ENCODE measurements at regions not wholly inside any gene's neighbourhood (a gene's known extent, or its start where the extent isn't known, plus 50 kb on each side); places are given as distances from the start of the nearest gene placed in this dataset.

GRCh38 chr2:12959935-12960334 lies 243.2 kb downstream of the TRIB2 start:
- TF ChIP-seq CTCF (conservative IDR thresholded peaks at IDR 0.05), result no peak
- TF ChIP-seq ZFX (IDR thresholded peaks at IDR 0.05), result no peak

Data from C4-2B (cell line).